WTC11 (cell line): ENCODE measurements at regions not wholly inside any gene's neighbourhood (a gene's known extent, or its start where the extent isn't known, plus 50 kb on each side); places are given as distances from the start of the nearest gene placed in this dataset.

ENCODE experiments used
- AR ChIP-seq: fragments of 250-450 bp; sonication (Bioruptor Pico); IDR thresholded peaks from 2 replicates; pipeline ENCODE4 v1.9.0; 2021; ENCODE audit warnings: mild to moderate bottlenecking
- JAZF1 ChIP-seq: fragments of 250-450 bp; sonication (Bioruptor Pico); IDR thresholded peaks from 2 replicates; pipeline ENCODE4 v1.9.0; 2021; ENCODE audit warnings: moderate library complexity, mild to moderate bottlenecking, inconsistent platforms
- TCF7 ChIP-seq: sonication (generic); formaldehyde crosslinking; IDR thresholded peaks from 2 replicates; pipeline ENCODE4 v1.8.0; 2022; ENCODE audit warnings: mild to moderate bottlenecking, low read depth, missing genetic modification reagents, moderate library complexity
- TEAD1 ChIP-seq: sonication (generic); formaldehyde crosslinking; IDR thresholded peaks from 2 replicates; pipeline ENCODE4 v1.8.0; 2022; ENCODE audit warnings: mild to moderate bottlenecking, missing genetic modification reagents
- ZNF263 ChIP-seq: sonication (generic); formaldehyde crosslinking; IDR thresholded peaks from 2 replicates; pipeline ENCODE4 v1.8.1; 2022; ENCODE audit warnings: low read depth, mild to moderate bottlenecking, moderate library complexity, missing genetic modification reagents
- ZNF281 ChIP-seq: sonication (generic); formaldehyde crosslinking; IDR thresholded peaks from 2 replicates; pipeline ENCODE4 v1.8.0; 2023; ENCODE audit warnings: mild to moderate bottlenecking, missing genetic modification reagents
- ZNF425 ChIP-seq: fragments of 250-450 bp; sonication (Bioruptor Pico); conservative IDR thresholded peaks from 2 replicates; pipeline ENCODE4 v1.9.0; 2021; ENCODE audit warnings: mild to moderate bottlenecking
- ZNF532 ChIP-seq: fragments of 250-450 bp; sonication (Bioruptor Pico); IDR thresholded peaks from 2 replicates; pipeline ENCODE4 v1.9.0; 2021; ENCODE audit warnings: mild to moderate bottlenecking, borderline replicate concordance
- TF ChIP-seq, protein P1 (sequence below): sonication (generic); formaldehyde crosslinking; IDR thresholded peaks from 2 replicates; pipeline ENCODE4 v1.8.0; 2022; ENCODE audit warnings: missing genetic modification reagents
- TF ChIP-seq, protein P2 (sequence below): sonication (generic); formaldehyde crosslinking; IDR thresholded peaks from 2 replicates; pipeline ENCODE4 v1.8.0; 2022; ENCODE audit warnings: mild to moderate bottlenecking, missing genetic modification reagents
- TF ChIP-seq, protein P3 (sequence below): fragments of 250-450 bp; sonication (Bioruptor Pico); IDR thresholded peaks from 2 replicates; pipeline ENCODE4 v1.8.0; 2021; ENCODE audit warnings: mild to moderate bottlenecking

- TF ChIP-seq ZNF425 (CRISPR knock-in tag) (no peak), ZNF281 (CRISPR knock-in tag) (no peak), AR (CRISPR knock-in tag) (no peak), JAZF1 (CRISPR knock-in tag) (no peak), ZNF532 (no peak), TEAD1 (CRISPR knock-in tag) (no peak), TCF7 (no peak), ZNF263 (CRISPR knock-in tag) (no peak)
- TF ChIP-seq, protein P1, sequence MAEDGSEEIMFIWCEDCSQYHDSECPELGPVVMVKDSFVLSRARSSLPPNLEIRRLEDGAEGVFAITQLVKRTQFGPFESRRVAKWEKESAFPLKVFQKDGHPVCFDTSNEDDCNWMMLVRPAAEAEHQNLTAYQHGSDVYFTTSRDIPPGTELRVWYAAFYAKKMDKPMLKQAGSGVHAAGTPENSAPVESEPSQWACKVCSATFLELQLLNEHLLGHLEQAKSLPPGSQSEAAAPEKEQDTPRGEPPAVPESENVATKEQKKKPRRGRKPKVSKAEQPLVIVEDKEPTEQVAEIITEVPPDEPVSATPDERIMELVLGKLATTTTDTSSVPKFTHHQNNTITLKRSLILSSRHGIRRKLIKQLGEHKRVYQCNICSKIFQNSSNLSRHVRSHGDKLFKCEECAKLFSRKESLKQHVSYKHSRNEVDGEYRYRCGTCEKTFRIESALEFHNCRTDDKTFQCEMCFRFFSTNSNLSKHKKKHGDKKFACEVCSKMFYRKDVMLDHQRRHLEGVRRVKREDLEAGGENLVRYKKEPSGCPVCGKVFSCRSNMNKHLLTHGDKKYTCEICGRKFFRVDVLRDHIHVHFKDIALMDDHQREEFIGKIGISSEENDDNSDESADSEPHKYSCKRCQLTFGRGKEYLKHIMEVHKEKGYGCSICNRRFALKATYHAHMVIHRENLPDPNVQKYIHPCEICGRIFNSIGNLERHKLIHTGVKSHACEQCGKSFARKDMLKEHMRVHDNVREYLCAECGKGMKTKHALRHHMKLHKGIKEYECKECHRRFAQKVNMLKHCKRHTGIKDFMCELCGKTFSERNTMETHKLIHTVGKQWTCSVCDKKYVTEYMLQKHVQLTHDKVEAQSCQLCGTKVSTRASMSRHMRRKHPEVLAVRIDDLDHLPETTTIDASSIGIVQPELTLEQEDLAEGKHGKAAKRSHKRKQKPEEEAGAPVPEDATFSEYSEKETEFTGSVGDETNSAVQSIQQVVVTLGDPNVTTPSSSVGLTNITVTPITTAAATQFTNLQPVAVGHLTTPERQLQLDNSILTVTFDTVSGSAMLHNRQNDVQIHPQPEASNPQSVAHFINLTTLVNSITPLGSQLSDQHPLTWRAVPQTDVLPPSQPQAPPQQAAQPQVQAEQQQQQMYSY (CRISPR knock-in tag): no peak
- TF ChIP-seq, protein P2, sequence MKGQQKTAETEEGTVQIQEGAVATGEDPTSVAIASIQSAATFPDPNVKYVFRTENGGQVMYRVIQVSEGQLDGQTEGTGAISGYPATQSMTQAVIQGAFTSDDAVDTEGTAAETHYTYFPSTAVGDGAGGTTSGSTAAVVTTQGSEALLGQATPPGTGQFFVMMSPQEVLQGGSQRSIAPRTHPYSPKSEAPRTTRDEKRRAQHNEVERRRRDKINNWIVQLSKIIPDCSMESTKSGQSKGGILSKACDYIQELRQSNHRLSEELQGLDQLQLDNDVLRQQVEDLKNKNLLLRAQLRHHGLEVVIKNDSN (CRISPR knock-in tag): no peak
- TF ChIP-seq, protein P3, sequence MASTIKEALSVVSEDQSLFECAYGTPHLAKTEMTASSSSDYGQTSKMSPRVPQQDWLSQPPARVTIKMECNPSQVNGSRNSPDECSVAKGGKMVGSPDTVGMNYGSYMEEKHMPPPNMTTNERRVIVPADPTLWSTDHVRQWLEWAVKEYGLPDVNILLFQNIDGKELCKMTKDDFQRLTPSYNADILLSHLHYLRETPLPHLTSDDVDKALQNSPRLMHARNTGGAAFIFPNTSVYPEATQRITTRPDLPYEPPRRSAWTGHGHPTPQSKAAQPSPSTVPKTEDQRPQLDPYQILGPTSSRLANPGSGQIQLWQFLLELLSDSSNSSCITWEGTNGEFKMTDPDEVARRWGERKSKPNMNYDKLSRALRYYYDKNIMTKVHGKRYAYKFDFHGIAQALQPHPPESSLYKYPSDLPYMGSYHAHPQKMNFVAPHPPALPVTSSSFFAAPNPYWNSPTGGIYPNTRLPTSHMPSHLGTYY: no peak
Observed at GRCh38 chr2:12217175-12217574, 470.7 kb downstream of the LPIN1 start (continued).
